CD14-positive monocyte (primary cell): ENCODE measurements at regions not wholly inside any gene's neighbourhood (a gene's known extent, or its start where the extent isn't known, plus 50 kb on each side); places are given as distances from the start of the nearest gene placed in this dataset.

Experiments
- DNase-seq, 3 donors: peaks; one replicate each; pipeline ENCODE4 v3.0.0-alpha.2; 2011 to 2022
- H2AFZ ChIP-seq: 2 replicates; pipeline ENCODE4 v1.6.0; 2012; ENCODE audit warnings: mild to moderate bottlenecking, low read depth, low read length, inconsistent platforms; ENCODE audit not compliant: insufficient read depth, poor library complexity, severe bottlenecking
- H3K27ac ChIP-seq, 2 donors: 1 replicate in 1 of 2; 2 replicates in 1 of 2; pipeline ENCODE4 v1.5.1; 2012 to 2013; ENCODE audit warnings: low read length in 2 of 2, control low read depth in 1 of 2, inconsistent platforms in 1 of 2, low read depth in 1 of 2, mild to moderate bottlenecking in 1 of 2
- H3K27me3 ChIP-seq, 2 donors: one replicate each; pipeline versions ENCODE4 v1.6.0 to v1.6.1; 2011 to 2013; ENCODE audit warnings: low read length in 2 of 2; ENCODE audit not compliant: control insufficient read depth in 2 of 2, insufficient read depth in 2 of 2
- H3K36me3 ChIP-seq, 2 donors: replicated peaks in 1 of 2; 1 replicate in 1 of 2; 2 replicates in 1 of 2; pipeline versions ENCODE4 v1.5.1 to v1.6.1; 2012 to 2013; ENCODE audit warnings: low read length in 2 of 2, control low read depth in 1 of 2, inconsistent platforms in 1 of 2, mild to moderate bottlenecking in 1 of 2; ENCODE audit not compliant: insufficient read depth in 2 of 2, control insufficient read depth in 1 of 2
- H3K4me1 ChIP-seq, 2 donors: 1 replicate in 1 of 2; 2 replicates in 1 of 2; pipeline versions ENCODE4 v1.5.1 to v1.6.1; 2012 to 2013; ENCODE audit warnings: low read length in 2 of 2, control low read depth in 1 of 2, inconsistent platforms in 1 of 2, mild to moderate bottlenecking in 1 of 2, moderate library complexity in 1 of 2; ENCODE audit not compliant: insufficient read depth in 2 of 2, control insufficient read depth in 1 of 2
- H3K4me2 ChIP-seq: replicated peaks from 2 replicates; pipeline ENCODE3; 2012; ENCODE audit warnings: low read length, moderate library complexity, mild to moderate bottlenecking; ENCODE audit not compliant: poor library complexity, severe bottlenecking; ENCODE audit errors: extremely low read depth
- H3K4me3 ChIP-seq, 3 experiments: fragments of 200-600 bp in 1 of 3; sonication (generic) in 1 of 3; replicated peaks in 1 of 3; 1 replicate in 2 of 3; 2 replicates in 1 of 3; pipeline ENCODE4 v1.5.1; 2011 to 2013; ENCODE audit warnings: low read length in 3 of 3, mild to moderate bottlenecking in 3 of 3, control low read depth in 2 of 3, low read depth in 2 of 3, inconsistent platforms in 1 of 3, moderate library complexity in 1 of 3
- H3K79me2 ChIP-seq: 2 replicates; pipeline ENCODE4 v1.6.0; 2012; ENCODE audit warnings: mild to moderate bottlenecking, control low read depth, inconsistent platforms, low read length, moderate library complexity; ENCODE audit not compliant: insufficient read depth
- H3K9ac ChIP-seq: 2 replicates; pipeline ENCODE4 v1.6.0; 2017; ENCODE audit warnings: low read length, mild to moderate bottlenecking; ENCODE audit not compliant: insufficient read depth, poor library complexity, severe bottlenecking
- H3K9me3 ChIP-seq, 2 donors: replicated peaks in 1 of 2; 1 replicate in 1 of 2; 2 replicates in 1 of 2; pipeline versions ENCODE4 v1.5.1 to v1.6.1; 2012 to 2013; ENCODE audit warnings: low read length in 2 of 2, control low read depth in 1 of 2; ENCODE audit not compliant: control insufficient read depth in 1 of 2, insufficient read depth in 1 of 2
- H4K20me1 ChIP-seq: 2 replicates; pipeline ENCODE4 v1.6.0; 2012; ENCODE audit warnings: mild to moderate bottlenecking, low read length, control low read depth, moderate library complexity; ENCODE audit not compliant: insufficient read depth
- H3K27ac Mint-ChIP-seq, 7 donors: one replicate each; pipeline ENCODE4 v1.8.0; 2020; ENCODE audit warnings: mild to moderate bottlenecking in 7 of 7, mixed read lengths in 7 of 7, moderate library complexity in 6 of 7, inconsistent platforms in 2 of 7
- H3K27me3 Mint-ChIP-seq, 3 donors: one replicate each; pipeline ENCODE4 v1.8.0; 2021 to 2022; ENCODE audit warnings: low read depth in 3 of 3, mild to moderate bottlenecking in 3 of 3, mixed read lengths in 3 of 3, moderate library complexity in 3 of 3, inconsistent platforms in 1 of 3
- H3K36me3 Mint-ChIP-seq, 2 donors: one replicate each; pipeline ENCODE4 v1.8.0; 2020; ENCODE audit warnings: mixed read lengths in 2 of 2, inconsistent platforms in 1 of 2, mild to moderate bottlenecking in 1 of 2
- H3K4me1 Mint-ChIP-seq: one replicate; pipeline ENCODE4 v1.8.0; 2020; ENCODE audit warnings: mild to moderate bottlenecking, mixed read lengths
- H3K4me3 Mint-ChIP-seq, 2 donors: one replicate each; pipeline ENCODE4 v1.8.0; 2020; ENCODE audit warnings: mild to moderate bottlenecking in 2 of 2, mixed read lengths in 2 of 2, moderate library complexity in 1 of 2
- H3K9me3 Mint-ChIP-seq, 7 donors: one replicate each; pipeline ENCODE4 v1.8.0; 2020 to 2022; ENCODE audit warnings: mixed read lengths in 7 of 7, mild to moderate bottlenecking in 6 of 7, moderate library complexity in 6 of 7, inconsistent platforms in 2 of 7
- WGBS: methylation state at CpG from one replicate; pipeline ENCODE4 v1.1.5; 2013; ENCODE audit warnings: missing lambda C conversion rate; ENCODE audit not compliant: insufficient coverage; 5-methylcytosine and 5-hydroxymethylcytosine counted together
- intact Hi-C, 2 donors: fragments of 100-400 bp; cut with micrococcal nuclease; formaldehyde crosslinking; loops; one replicate each; pipeline versions ENCODE4 v1.15.0 to v1.15.1; 2023
- TF ChIP-seq, protein P1 (sequence below): fragments of 200-600 bp; IDR thresholded peaks from one replicate; pipeline ENCODE4 v1.8.0; 2022; ENCODE audit warnings: antibody characterized with exemption, mild to moderate bottlenecking

GRCh38 chr2:128500138-128500800 lies 181.6 kb upstream of the HS6ST1 start:
- H3K4me2 ChIP-seq, result no peak overlapping the region
- 43% methylated on average over 9 of the region's 10 CpGs for WGBS
- H3K79me2 ChIP-seq, result no peaks in the 10 kb centered on the region
- peaks cover 0 to 3% (median 0%) of the 10 kb centered on the region in 7 donors for H3K9me3 Mint-ChIP-seq
- no peaks in the 10 kb centered on the region for H4K20me1 ChIP-seq
- no peaks in the 10 kb centered on the region for H3K9me3 ChIP-seq
- H3K27me3 ChIP-seq, result no peaks in the 10 kb centered on the region
- no peak overlapping the region for H3K27ac Mint-ChIP-seq
- no peak overlapping the region for H2AFZ ChIP-seq
- peaks cover 0 to 8% of the 10 kb centered on the region in 2 donors for H3K36me3 Mint-ChIP-seq
- H3K27me3 Mint-ChIP-seq, result peaks cover 2 to 4% (median 3%) of the 10 kb centered on the region in 3 donors
- intact Hi-C loops, result loop anchor here in 1 of 2 donors (10.0 kb wide), 1 partner anchor 175 kb away; no protein-coding TSS in a partner anchor
- H3K4me1 Mint-ChIP-seq, result peaks cover 4% of the 10 kb centered on the region
- H3K4me3 ChIP-seq, result no peak overlapping the region
- no peak overlapping the region for H3K4me3 Mint-ChIP-seq
- no peaks in the 10 kb centered on the region for H3K36me3 ChIP-seq
- no peak for DNase-seq
- TF ChIP-seq, protein P1, sequence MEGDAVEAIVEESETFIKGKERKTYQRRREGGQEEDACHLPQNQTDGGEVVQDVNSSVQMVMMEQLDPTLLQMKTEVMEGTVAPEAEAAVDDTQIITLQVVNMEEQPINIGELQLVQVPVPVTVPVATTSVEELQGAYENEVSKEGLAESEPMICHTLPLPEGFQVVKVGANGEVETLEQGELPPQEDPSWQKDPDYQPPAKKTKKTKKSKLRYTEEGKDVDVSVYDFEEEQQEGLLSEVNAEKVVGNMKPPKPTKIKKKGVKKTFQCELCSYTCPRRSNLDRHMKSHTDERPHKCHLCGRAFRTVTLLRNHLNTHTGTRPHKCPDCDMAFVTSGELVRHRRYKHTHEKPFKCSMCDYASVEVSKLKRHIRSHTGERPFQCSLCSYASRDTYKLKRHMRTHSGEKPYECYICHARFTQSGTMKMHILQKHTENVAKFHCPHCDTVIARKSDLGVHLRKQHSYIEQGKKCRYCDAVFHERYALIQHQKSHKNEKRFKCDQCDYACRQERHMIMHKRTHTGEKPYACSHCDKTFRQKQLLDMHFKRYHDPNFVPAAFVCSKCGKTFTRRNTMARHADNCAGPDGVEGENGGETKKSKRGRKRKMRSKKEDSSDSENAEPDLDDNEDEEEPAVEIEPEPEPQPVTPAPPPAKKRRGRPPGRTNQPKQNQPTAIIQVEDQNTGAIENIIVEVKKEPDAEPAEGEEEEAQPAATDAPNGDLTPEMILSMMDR, result no peak
- H3K4me1 ChIP-seq, result no peaks in the 10 kb centered on the region
- H3K27ac ChIP-seq, result no peak overlapping the region
- H3K9ac ChIP-seq, result no peak overlapping the region

DNA sequence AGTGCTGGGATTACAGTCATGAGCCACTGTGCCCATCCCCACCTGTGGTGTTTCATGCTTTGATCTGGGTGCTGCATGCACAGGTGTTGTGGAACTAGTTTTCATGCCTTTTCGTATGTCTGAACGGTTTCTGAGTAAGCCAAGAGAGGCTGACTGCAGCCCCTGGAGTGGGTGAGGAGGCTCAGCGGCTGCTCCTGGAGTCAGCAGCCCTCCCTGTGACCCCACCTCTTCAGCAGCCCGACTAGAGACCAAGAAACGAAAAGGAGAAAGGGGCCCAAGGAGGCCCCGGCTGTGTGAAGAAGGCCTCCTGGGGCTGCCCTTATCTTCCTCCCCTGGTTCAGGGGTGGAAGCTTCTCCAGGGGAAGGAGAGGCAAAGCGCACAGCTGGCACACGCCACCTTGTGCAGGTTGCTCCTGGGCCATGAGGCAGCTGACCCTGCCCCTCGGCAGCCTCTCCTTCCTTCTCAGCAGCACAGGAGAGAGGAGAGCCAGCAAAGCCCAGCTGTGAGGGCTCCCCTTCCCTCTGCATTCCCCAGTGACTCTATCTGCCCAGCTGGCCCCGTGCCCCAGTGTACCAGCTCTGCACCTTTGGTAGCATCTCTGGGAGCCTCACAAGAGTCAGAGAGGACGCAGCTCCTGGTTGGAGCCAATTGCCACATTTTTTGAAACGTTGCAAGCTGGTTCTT lies 182.5 kb upstream of the HS6ST1 start:
- TF ChIP-seq, protein P1, result no peak
- DNase-seq, result no peak
- H3K27ac Mint-ChIP-seq, result peak overlapping the region in 1 of 7 donors; percentile 75
- Histone ChIP-seq H3K9ac (no peak overlapping the region), H3K79me2 (no peaks in the 10 kb centered on the region), H3K27ac (no peak overlapping the region), H3K4me2 (no peak overlapping the region), H2AFZ (no peak overlapping the region), H3K27me3 (no peaks in the 10 kb centered on the region), H4K20me1 (no peaks in the 10 kb centered on the region), H3K9me3 (no peaks in the 10 kb centered on the region), H3K4me3 (no peak overlapping the region), H3K36me3 (no peaks in the 10 kb centered on the region), H3K4me1 (no peaks in the 10 kb centered on the region)
- H3K36me3 Mint-ChIP-seq, result peaks cover 0 to 8% of the 10 kb centered on the region in 2 donors
- H3K4me3 Mint-ChIP-seq, result no peak overlapping the region
- peaks cover 0 to 3% (median 0%) of the 10 kb centered on the region in 7 donors for H3K9me3 Mint-ChIP-seq
- WGBS, result 90% methylated on average over 5 of the region's 12 CpGs
- H3K27me3 Mint-ChIP-seq, result peaks cover 2 to 4% (median 3%) of the 10 kb centered on the region in 3 donors
- intact Hi-C loops, result loop anchor here in 1 of 2 donors (10.0 kb wide), 1 partner anchor 176 kb away; no protein-coding TSS in a partner anchor
- peaks cover 10% of the 10 kb centered on the region for H3K4me1 Mint-ChIP-seq
